BJ (cell line): ENCODE measurements at regions not wholly inside any gene's neighbourhood (a gene's known extent, or its start where the extent isn't known, plus 50 kb on each side); places are given as distances from the start of the nearest gene placed in this dataset.

Source experiments
- CTCF ChIA-PET: fragments of 350-600 bp; formaldehyde crosslinking; extraction: SDS; loops from one replicate; lab custom pipeline; 2021; ENCODE audit warnings: antibody characterized with exemption, inconsistent platforms; lab: Yijun Ruan, JAX
- POLR2A ChIA-PET: fragments of 300-600 bp; sonication (Branson Sonifier 250); formaldehyde crosslinking; extraction: SDS; loops from one replicate; lab custom pipeline; 2021; ENCODE audit warnings: antibody characterized with exemption; lab: Charles Lee
- DNase-seq: peaks from one replicate; pipeline ENCODE4 v3.0.0-alpha.2; 2011; ENCODE audit warnings: low read depth
- H3K27me3 ChIP-seq: 2 replicates; pipeline ENCODE4 v1.6.0; 2011; ENCODE audit warnings: low read length; ENCODE audit not compliant: control insufficient read depth, insufficient read depth
- H3K36me3 ChIP-seq: 2 replicates; pipeline ENCODE4 v1.5.1; 2011; ENCODE audit warnings: low read length; ENCODE audit not compliant: control insufficient read depth, insufficient read depth
- H3K4me3 ChIP-seq: 2 replicates; pipeline ENCODE4 v1.5.1; 2011; ENCODE audit warnings: low read depth, mild to moderate bottlenecking, control low read depth, low read length
- CTCF ChIP-seq: IDR thresholded peaks from 2 replicates; pipeline ENCODE4 v1.5.1; 2011; ENCODE audit warnings: low read depth, mild to moderate bottlenecking, control low read depth, inconsistent platforms, low read length, moderate library complexity; ENCODE audit not compliant: insufficient read depth

- POLR2A ChIA-PET: no interaction called here
- H3K4me3 ChIP-seq: no peak overlapping the region
- H3K27me3 ChIP-seq: no peaks in the 10 kb centered on the region
- no peak for DNase-seq
- CTCF ChIA-PET: no interaction called here
- no peaks in the 10 kb centered on the region for H3K36me3 ChIP-seq
- no peak for TF ChIP-seq CTCF
These were observed 91.8 kb upstream of the OBI1 start for GRCh38 chr13:78750735-78751134.

GRCh38 chr13:78743973-78744372, 85.0 kb upstream of the OBI1 start:
- TF ChIP-seq CTCF: no peak
- Histone ChIP-seq H3K4me3 (no peak overlapping the region), H3K27me3 (no peaks in the 10 kb centered on the region), H3K36me3 (no peaks in the 10 kb centered on the region)
- ChIA-PET CTCF (no interaction called here), POLR2A (no interaction called here)
- no peak for DNase-seq

- Histone ChIP-seq H3K36me3 (no peaks in the 10 kb centered on the region), H3K27me3 (no peaks in the 10 kb centered on the region), H3K4me3 (no peak overlapping the region)
- ChIA-PET POLR2A (no interaction called here), CTCF (interaction anchor here (0.7 kb wide), 1 partner anchor 622 kb away, joined by 3 read pairs; no protein-coding TSS in a partner anchor)
- TF ChIP-seq CTCF: no peak
- no peak for DNase-seq
These were observed 83.7 kb upstream of the OBI1 start for GRCh38 chr13:78742659-78743058.

GRCh38 chr13:78736142-78736541, 77.2 kb upstream of the OBI1 start:
- H3K4me3 ChIP-seq: no peak overlapping the region
- no peaks in the 10 kb centered on the region for H3K36me3 ChIP-seq
- ChIA-PET CTCF (no interaction called here), POLR2A (no interaction called here)
- no peaks in the 10 kb centered on the region for H3K27me3 ChIP-seq
- TF ChIP-seq CTCF: no peak
- no peak for DNase-seq

- Histone ChIP-seq H3K27me3 (no peaks in the 10 kb centered on the region), H3K36me3 (no peaks in the 10 kb centered on the region), H3K4me3 (no peak overlapping the region)
- TF ChIP-seq CTCF: no peak
- DNase-seq: no peak
- ChIA-PET CTCF (no interaction called here), POLR2A (no interaction called here)
These were observed 73.6 kb upstream of the OBI1 start for GRCh38 chr13:78732445-78733017.
